Keratinocyte (primary cell): ENCODE measurements at regions not wholly inside any gene's neighbourhood (a gene's known extent, or its start where the extent isn't known, plus 50 kb on each side); places are given as distances from the start of the nearest gene placed in this dataset.

Experiments
- CTCF ChIP-seq, 3 experiments: IDR thresholded peaks in 1 of 3; conservative IDR thresholded peaks in 1 of 3; optimal IDR thresholded peaks in 1 of 3; 2 replicates in 2 of 3; 3 replicates in 1 of 3; pipeline versions ENCODE3 to v1.5.1; 2011; ENCODE audit warnings: low read length in 3 of 3, mild to moderate bottlenecking in 3 of 3, moderate library complexity in 2 of 3, control low read depth in 1 of 3, inconsistent platforms in 1 of 3; ENCODE audit not compliant: insufficient read depth in 2 of 3; ENCODE audit errors: extremely low read depth in 1 of 3
- EZH2 ChIP-seq: IDR thresholded peaks from one replicate; pipeline ENCODE4 v1.6.1; 2012; ENCODE audit warnings: inconsistent platforms, mild to moderate bottlenecking, low read length, moderate library complexity

- no peak for TF ChIP-seq CTCF (optimal IDR thresholded peaks at IDR 0.05 in 1 of 3, IDR thresholded peaks at IDR 0.05 in 1 of 3, conservative IDR thresholded peaks at IDR 0.05 in 1 of 3; ENCODE audit: extremely low read depth in 1 of 3, insufficient read depth in 2 of 3, low read length in 3 of 3)
- no peak for TF ChIP-seq EZH2
Observed at GRCh38 chr5:62933261-62933660, 354.6 kb downstream of the LRRC70 start.
